Uterus (tissue), 3 donors: ENCODE measurements at regions not wholly inside any gene's neighbourhood (a gene's known extent, or its start where the extent isn't known, plus 50 kb on each side); places are given as distances from the start of the nearest gene placed in this dataset.

Experiments
- DNase-seq, 2 donors: peaks; one replicate each; pipeline ENCODE4 v3.0.0-alpha.2; 2019 to 2020
- H3K27ac ChIP-seq, 2 donors: fragments of 200-600 bp; sonication (generic); 1 replicate in 1 of 2; 2 replicates in 1 of 2; pipeline ENCODE4 v1.5.1; 2016 to 2018
- H3K27me3 ChIP-seq, 2 donors: fragments of 200-600 bp; sonication (generic); one replicate each; pipeline ENCODE4 v1.5.1; 2018 to 2019; ENCODE audit warnings: control low read depth in 1 of 2
- H3K36me3 ChIP-seq, 2 donors: fragments of 200-600 bp; sonication (generic); one replicate each; pipeline ENCODE4 v1.5.1; 2019; ENCODE audit warnings: control low read depth in 1 of 2
- H3K4me1 ChIP-seq, 2 donors: fragments of 200-600 bp; sonication (generic); one replicate each; pipeline ENCODE4 v1.5.1; 2018 to 2019; ENCODE audit warnings: control low read depth in 1 of 2
- H3K4me3 ChIP-seq, 2 donors: fragments of 200-600 bp; sonication (generic); 1 replicate in 1 of 2; 2 replicates in 1 of 2; pipeline ENCODE4 v1.5.1; 2018 to 2019; ENCODE audit warnings: mild to moderate bottlenecking in 1 of 2
- H3K9me3 ChIP-seq, 2 donors: fragments of 200-600 bp; sonication (generic); one replicate each; pipeline ENCODE4 v1.5.1; 2019; ENCODE audit warnings: control low read depth in 1 of 2
- POLR2A ChIP-seq, 2 donors: fragments of 450-650 bp; IDR thresholded peaks; one replicate each; pipeline ENCODE4 v1.6.1; 2016; ENCODE audit warnings: antibody characterized with exemption in 2 of 2, mild to moderate bottlenecking in 1 of 2, moderate library complexity in 1 of 2
- intact Hi-C: fragments of 100-400 bp; cut with DNase I; formaldehyde crosslinking; loops from one replicate; pipeline ENCODE4 v1.15.1; 2023; ENCODE audit warnings: low total_unique reads
- TF ChIP-seq, protein P1 (sequence below), 4 experiments: fragments of 200-600 bp in 2 of 4; fragments of 450-650 bp in 2 of 4; sonication (generic) in 2 of 4; IDR thresholded peaks; one replicate each; pipeline ENCODE4 v1.5.1; 2016 to 2019; ENCODE audit warnings: antibody characterized with exemption in 4 of 4, mild to moderate bottlenecking in 2 of 4, moderate library complexity in 1 of 4
- donor health status: DM: yes; HTN: yes; CAD: no.

DNA sequence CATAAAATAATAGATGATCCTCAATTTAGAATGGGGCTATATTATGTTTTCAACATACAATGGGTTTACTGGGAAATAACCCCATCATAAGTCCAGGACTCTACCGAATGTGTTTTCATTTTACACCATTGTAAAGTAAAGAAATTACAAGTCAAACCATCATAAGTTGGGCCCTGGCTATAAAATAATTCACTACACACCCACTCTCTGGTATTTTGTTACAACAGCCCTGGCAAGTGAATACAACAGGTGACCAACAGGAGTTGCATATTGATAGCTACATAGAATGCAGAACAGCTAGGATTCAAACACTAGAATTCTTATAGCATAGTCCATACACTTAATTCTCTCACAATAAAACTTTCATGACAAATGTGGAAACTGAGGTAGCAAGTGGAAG, 673.0 kb upstream of the CA10 start:
- no peak for DNase-seq
- no peaks in the 10 kb centered on the region for H3K36me3 ChIP-seq
- intact Hi-C loops: no loop called here
- no peaks in the 10 kb centered on the region for H3K4me1 ChIP-seq
- TF ChIP-seq POLR2A (IDR thresholded peaks at IDR 0.05): no peak
- TF ChIP-seq, protein P1, sequence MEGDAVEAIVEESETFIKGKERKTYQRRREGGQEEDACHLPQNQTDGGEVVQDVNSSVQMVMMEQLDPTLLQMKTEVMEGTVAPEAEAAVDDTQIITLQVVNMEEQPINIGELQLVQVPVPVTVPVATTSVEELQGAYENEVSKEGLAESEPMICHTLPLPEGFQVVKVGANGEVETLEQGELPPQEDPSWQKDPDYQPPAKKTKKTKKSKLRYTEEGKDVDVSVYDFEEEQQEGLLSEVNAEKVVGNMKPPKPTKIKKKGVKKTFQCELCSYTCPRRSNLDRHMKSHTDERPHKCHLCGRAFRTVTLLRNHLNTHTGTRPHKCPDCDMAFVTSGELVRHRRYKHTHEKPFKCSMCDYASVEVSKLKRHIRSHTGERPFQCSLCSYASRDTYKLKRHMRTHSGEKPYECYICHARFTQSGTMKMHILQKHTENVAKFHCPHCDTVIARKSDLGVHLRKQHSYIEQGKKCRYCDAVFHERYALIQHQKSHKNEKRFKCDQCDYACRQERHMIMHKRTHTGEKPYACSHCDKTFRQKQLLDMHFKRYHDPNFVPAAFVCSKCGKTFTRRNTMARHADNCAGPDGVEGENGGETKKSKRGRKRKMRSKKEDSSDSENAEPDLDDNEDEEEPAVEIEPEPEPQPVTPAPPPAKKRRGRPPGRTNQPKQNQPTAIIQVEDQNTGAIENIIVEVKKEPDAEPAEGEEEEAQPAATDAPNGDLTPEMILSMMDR (IDR thresholded peaks at IDR 0.05): no peak
- no peak overlapping the region for H3K4me3 ChIP-seq
- no peak overlapping the region for H3K27ac ChIP-seq
- no peaks in the 10 kb centered on the region for H3K27me3 ChIP-seq
- no peaks in the 10 kb centered on the region for H3K9me3 ChIP-seq

DNA sequence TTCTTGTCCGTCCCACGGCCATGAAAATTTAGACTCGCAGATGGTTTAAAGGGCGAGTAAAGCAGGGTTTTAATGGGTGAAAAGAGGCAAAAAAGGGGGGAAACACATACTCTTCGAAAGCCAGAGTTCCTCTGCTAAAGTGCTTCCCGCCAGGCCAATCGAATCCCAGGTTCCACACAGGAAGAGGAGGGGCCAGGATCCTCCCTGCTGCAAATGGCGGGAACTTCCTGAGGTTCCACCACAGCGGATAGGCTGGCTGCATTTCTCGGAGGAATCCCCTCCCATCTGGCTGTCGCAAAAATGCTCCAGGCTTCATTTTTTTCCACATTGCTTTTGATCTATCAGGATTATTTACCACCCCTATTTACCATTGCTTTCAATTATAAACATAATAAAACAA, 670.1 kb upstream of the CA10 start:
- Histone ChIP-seq H3K4me1 (no peaks in the 10 kb centered on the region), H3K4me3 (no peak overlapping the region), H3K9me3 (no peaks in the 10 kb centered on the region), H3K27me3 (no peaks in the 10 kb centered on the region), H3K27ac (no peak overlapping the region), H3K36me3 (no peaks in the 10 kb centered on the region)
- intact Hi-C loops: no loop called here
- TF ChIP-seq, protein P1 (IDR thresholded peaks at IDR 0.05): no peak
- TF ChIP-seq POLR2A (IDR thresholded peaks at IDR 0.05): no peak
- no peak for DNase-seq

DNA sequence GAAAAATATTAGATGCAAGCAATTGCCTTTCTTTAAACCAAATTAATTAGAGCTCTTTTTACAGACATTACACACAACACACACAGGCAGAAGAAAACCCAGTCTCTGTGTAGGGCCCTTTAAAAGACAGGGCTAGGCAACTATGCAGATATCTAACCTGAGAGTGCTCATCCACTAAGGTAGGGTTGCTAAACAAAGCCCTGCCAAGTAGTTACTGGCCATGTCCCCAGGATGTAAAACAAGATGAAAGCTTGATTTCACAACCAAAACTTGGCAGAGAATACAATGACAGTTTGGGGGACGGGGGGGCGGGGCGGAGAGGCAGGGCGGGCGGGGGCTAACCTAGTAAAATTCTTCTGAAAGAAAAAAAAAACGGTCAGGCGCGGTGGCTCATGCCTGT, 669.0 kb upstream of the CA10 start:
- H3K4me3 ChIP-seq: no peak overlapping the region
- H3K36me3 ChIP-seq: no peaks in the 10 kb centered on the region
- DNase-seq: no peak
- H3K27me3 ChIP-seq: no peaks in the 10 kb centered on the region
- no peak for TF ChIP-seq POLR2A (IDR thresholded peaks at IDR 0.05)
- TF ChIP-seq, protein P1 (IDR thresholded peaks at IDR 0.05): no peak
- H3K4me1 ChIP-seq: no peaks in the 10 kb centered on the region
- no peaks in the 10 kb centered on the region for H3K9me3 ChIP-seq
- no peak overlapping the region for H3K27ac ChIP-seq
- intact Hi-C loops: no loop called here

DNA sequence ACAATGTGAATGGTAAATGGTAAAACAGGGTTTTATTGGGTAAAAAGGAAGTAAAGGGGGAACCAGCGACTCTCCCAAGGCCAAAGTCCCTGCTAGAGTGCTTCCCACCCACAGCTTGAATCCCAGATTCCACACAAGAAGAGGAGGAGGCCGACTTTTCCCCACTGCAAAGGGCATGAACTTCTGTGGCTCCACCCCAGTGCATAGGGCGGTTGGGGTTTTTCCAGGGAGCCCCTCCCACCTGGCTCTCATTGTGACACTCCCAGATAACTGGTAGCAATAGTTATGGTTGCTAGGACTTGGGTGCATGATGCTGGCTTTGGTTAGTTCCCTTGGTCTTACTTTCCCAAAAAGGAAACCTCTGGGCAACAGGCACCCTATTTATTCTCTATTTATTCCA, 666.0 kb upstream of the CA10 start:
- TF ChIP-seq POLR2A (IDR thresholded peaks at IDR 0.05): no peak
- TF ChIP-seq, protein P1 (IDR thresholded peaks at IDR 0.05): no peak
- no peaks in the 10 kb centered on the region for H3K9me3 ChIP-seq
- H3K27me3 ChIP-seq: no peaks in the 10 kb centered on the region
- DNase-seq: no peak
- H3K36me3 ChIP-seq: no peaks in the 10 kb centered on the region
- no peak overlapping the region for H3K4me3 ChIP-seq
- H3K27ac ChIP-seq: no peak overlapping the region
- intact Hi-C loops: no loop called here
- H3K4me1 ChIP-seq: no peaks in the 10 kb centered on the region

DNA sequence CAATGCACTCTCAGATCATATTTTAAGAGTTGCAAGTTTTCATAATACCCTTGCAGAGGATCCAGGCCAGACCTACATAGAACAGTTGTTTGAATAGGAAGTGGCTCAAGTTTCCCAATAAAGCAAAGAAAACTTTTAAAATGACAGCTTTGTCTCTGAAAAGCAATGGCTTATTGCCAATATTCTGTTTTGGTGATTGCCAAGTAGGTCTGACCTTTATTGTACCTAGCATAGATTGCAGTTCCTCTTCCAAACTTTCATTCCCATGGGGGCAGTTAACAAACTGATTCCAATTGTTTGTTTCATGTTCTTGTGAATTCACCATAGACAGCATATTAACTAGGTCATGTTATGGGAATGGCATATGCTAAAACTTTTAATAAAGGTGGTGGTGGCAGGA, 664.6 kb upstream of the CA10 start:
- no peaks in the 10 kb centered on the region for H3K4me1 ChIP-seq
- H3K27me3 ChIP-seq: no peaks in the 10 kb centered on the region
- intact Hi-C loops: no loop called here
- no peak overlapping the region for H3K27ac ChIP-seq
- TF ChIP-seq POLR2A (IDR thresholded peaks at IDR 0.05): no peak
- TF ChIP-seq, protein P1 (IDR thresholded peaks at IDR 0.05): no peak
- no peak overlapping the region for H3K4me3 ChIP-seq
- H3K9me3 ChIP-seq: no peaks in the 10 kb centered on the region
- no peaks in the 10 kb centered on the region for H3K36me3 ChIP-seq
- no peak for DNase-seq
